ENCODE measurements at regions not wholly inside any gene's neighbourhood (a gene's known extent, or its start where the extent isn't known, plus 50 kb on each side); places are given as distances from the start of the nearest gene placed in this dataset.

GRCh38 chr9:88798476-88798875 is 192.8 kb upstream of the S1PR3 start:
- CTCF ChIA-PET, result no interaction called here
- no TSS peak for BruUV-seq (replicated peaks)
- no peak for ATAC-seq

GRCh38 chr9:88799541-88800328 is 191.5 kb upstream of the S1PR3 start:
- CTCF ChIA-PET, result no interaction called here
- no peaks in the 10 kb centered on the region for H3K27me3 ChIP-seq (ENCODE audit: control insufficient read depth, insufficient read depth, low read length)
- H3K9me3 ChIP-seq (ENCODE audit: control insufficient read depth, insufficient read depth, low read depth, low read length), result no peaks in the 10 kb centered on the region
- intact Hi-C loops (cut with micrococcal nuclease; ENCODE audit: unreplicated experiment), result no loop called here
- in situ Hi-C loops (cut with HindIII; ENCODE audit: low pct_unique_long_range_greater_than_20kb, low sequenced_read_pairs), result no loop called here
- DNase-seq (ENCODE audit: low read depth, low spot score) (no peak), ATAC-seq (no peak)
- no peak overlapping the region for H3K4me3 ChIP-seq (ENCODE audit: low read depth in 2 of 2, low read length in 2 of 2)
- no TSS peak for BruUV-seq (replicated peaks)
- no peaks in the 10 kb centered on the region for H3K36me3 ChIP-seq (ENCODE audit: control insufficient read depth, insufficient read depth, low read length)
- POLR2A ChIA-PET, result no interaction called here
- TF ChIP-seq TCF7L2 (IDR thresholded peaks at IDR 0.05; ENCODE audit: low read depth, low read length) (no peak), SIN3A (IDR thresholded peaks at IDR 0.05; ENCODE audit: borderline replicate concordance, insufficient read depth, low read depth, low read length) (no peak), REST (IDR thresholded peaks at IDR 0.05; ENCODE audit: insufficient read depth in 1 of 2, low read depth in 2 of 2, low read length in 1 of 2) (no peak), POLR2AphosphoS5 (IDR thresholded peaks at IDR 0.05; ENCODE audit: low read depth, low read length) (no peak), CTCF (IDR thresholded peaks at IDR 0.05) (no peak)
- no peaks in the 10 kb centered on the region for H3K4me1 ChIP-seq (ENCODE audit: control insufficient read depth, insufficient read depth, low read length)
- H3K27ac ChIP-seq (ENCODE audit: low read length), result no peak overlapping the region

More at GRCh38 chr9:88798476-88798875, 192.8 kb upstream of the S1PR3 start:
- TF ChIP-seq CTCF (IDR thresholded peaks at IDR 0.05), result no peak
- no peak for TF ChIP-seq POLR2AphosphoS5 (IDR thresholded peaks at IDR 0.05; ENCODE audit: low read depth, low read length)
- TF ChIP-seq SIN3A (IDR thresholded peaks at IDR 0.05; ENCODE audit: borderline replicate concordance, insufficient read depth, low read depth, low read length), result no peak
- no peak for TF ChIP-seq TCF7L2 (IDR thresholded peaks at IDR 0.05; ENCODE audit: low read depth, low read length)
- no peak for TF ChIP-seq REST (IDR thresholded peaks at IDR 0.05; ENCODE audit: insufficient read depth in 1 of 2, low read depth in 2 of 2, low read length in 1 of 2)
- Histone ChIP-seq H3K9me3 (ENCODE audit: control insufficient read depth, insufficient read depth, low read depth, low read length) (no peaks in the 10 kb centered on the region), H3K27ac (ENCODE audit: low read length) (no peak overlapping the region), H3K36me3 (ENCODE audit: control insufficient read depth, insufficient read depth, low read length) (no peaks in the 10 kb centered on the region), H3K4me1 (ENCODE audit: control insufficient read depth, insufficient read depth, low read length) (no peaks in the 10 kb centered on the region), H3K4me3 (ENCODE audit: low read depth in 2 of 2, low read length in 2 of 2) (no peak overlapping the region), H3K27me3 (ENCODE audit: control insufficient read depth, insufficient read depth, low read length) (no peaks in the 10 kb centered on the region)
- intact Hi-C loops (cut with micrococcal nuclease; ENCODE audit: unreplicated experiment), result no loop called here
- no peak for DNase-seq (ENCODE audit: low read depth, low spot score)
- POLR2A ChIA-PET, result no interaction called here
- in situ Hi-C loops (cut with HindIII; ENCODE audit: low pct_unique_long_range_greater_than_20kb, low sequenced_read_pairs), result no loop called here
